GM12878 (cell line): ENCODE measurements at regions not wholly inside any gene's neighbourhood (a gene's known extent, or its start where the extent isn't known, plus 50 kb on each side); places are given as distances from the start of the nearest gene placed in this dataset.

Source experiments
- ATAC-seq: fragments of 200-7000 bp; cut with Tn5 transposase; 3 replicates; pipeline ENCODE4 v1.9.1; 2020; ENCODE audit warnings: mild to moderate bottlenecking, moderate library complexity
- BruUV-seq: library from RNA; stranded (reverse); fragments of 400-500 nt; replicated peaks from 2 replicates; lab custom pipeline; 2021; lab: Mats Ljungman, UMichigan
- CTCF ChIA-PET: fragments of 300-600 bp; sonication (Branson Sonifier 250); formaldehyde crosslinking; extraction: SDS; loops from one replicate; lab custom pipeline; 2021; ENCODE audit warnings: inconsistent platforms; lab: Yijun Ruan, JAX
- POLR2A ChIA-PET: fragments of 350-600 bp; formaldehyde crosslinking; extraction: SDS; loops from one replicate; lab custom pipeline; 2021; ENCODE audit warnings: inconsistent platforms; lab: Charles Lee
- RAD21 ChIA-PET: fragments of 300-600 bp; sonication (Branson Sonifier 250); formaldehyde crosslinking; loops from one replicate; lab custom pipeline; 2023; ENCODE audit warnings: antibody characterized with exemption; ENCODE audit not compliant: unreplicated experiment; lab: Charles Lee
- SMC1A ChIA-PET: fragments of 300-600 bp; sonication (Branson Sonifier 250); formaldehyde crosslinking; loops from one replicate; lab custom pipeline; 2023; ENCODE audit not compliant: unreplicated experiment, uncharacterized antibody; lab: Charles Lee
- DNase-seq: peaks from one replicate; pipeline ENCODE4 v3.0.0-alpha.2; 2011; ENCODE audit warnings: low read depth, low spot score
- FAIRE-seq: peaks from 3 replicates; lab custom pipeline; 2011; peaks lifted over from hg19 to GRCh38; lab: Jason Lieb, UNC
- H2AFZ ChIP-seq: 2 replicates; pipeline ENCODE4 v1.6.0; 2011; ENCODE audit warnings: low read depth, low read length, control low read depth; ENCODE audit not compliant: control insufficient read depth
- H3K27ac ChIP-seq: 2 replicates; pipeline ENCODE4 v1.5.1; 2011; ENCODE audit warnings: control low read depth; ENCODE audit not compliant: control insufficient read depth, insufficient read depth
- H3K27me3 ChIP-seq, 2 experiments: replicated peaks in 1 of 2; 2 replicates each; pipeline versions ENCODE4 v1.6.0 to v1.6.1; 2011; ENCODE audit warnings: low read length in 1 of 2; ENCODE audit not compliant: control insufficient read depth in 2 of 2, insufficient read depth in 2 of 2
- H3K36me3 ChIP-seq, 2 experiments: 2 replicates each; pipeline ENCODE4 v1.5.1; 2011; ENCODE audit warnings: low read length in 1 of 2; ENCODE audit not compliant: control insufficient read depth in 2 of 2, insufficient read depth in 2 of 2
- H3K4me1 ChIP-seq: 2 replicates; pipeline ENCODE4 v1.6.1; 2011; ENCODE audit warnings: mild to moderate bottlenecking, low read length, moderate library complexity, mixed read lengths; ENCODE audit not compliant: control insufficient read depth, insufficient read depth
- H3K4me2 ChIP-seq: 2 replicates; pipeline ENCODE4 v1.6.0; 2011; ENCODE audit warnings: control low read depth; ENCODE audit not compliant: control insufficient read depth, insufficient read depth
- H3K4me3 ChIP-seq: fragments of 200-600 bp; sonication (generic); 2 replicates; pipeline ENCODE4 v1.5.1; 2016
- H3K79me2 ChIP-seq: 2 replicates; pipeline ENCODE4 v1.6.0; 2011; ENCODE audit warnings: low read length; ENCODE audit not compliant: control insufficient read depth, insufficient read depth
- H3K9ac ChIP-seq: 2 replicates; pipeline ENCODE4 v1.8.0; 2011; ENCODE audit warnings: low read length, control low read depth, mixed read lengths; ENCODE audit not compliant: control insufficient read depth, insufficient read depth
- H3K9me3 ChIP-seq: replicated peaks from 3 replicates; pipeline ENCODE4 v1.5.1; 2011; ENCODE audit warnings: mild to moderate bottlenecking, low read length; ENCODE audit not compliant: control insufficient read depth, insufficient read depth
- H4K20me1 ChIP-seq: 2 replicates; pipeline ENCODE4 v1.6.0; 2011; ENCODE audit not compliant: control insufficient read depth, insufficient read depth
- ATF3 ChIP-seq: IDR thresholded peaks from 2 replicates; pipeline ENCODE4 v1.6.1; 2011; ENCODE audit warnings: low read depth, mild to moderate bottlenecking, low read length, moderate library complexity, borderline replicate concordance; ENCODE audit errors: extremely low read depth
- EGR1 ChIP-seq, 2 experiments: IDR thresholded peaks; 1 replicate in 1 of 2; 2 replicates in 1 of 2; pipeline ENCODE4 v1.6.1; 2011 to 2012; ENCODE audit warnings: low read depth in 2 of 2, low read length in 2 of 2, borderline replicate concordance in 1 of 2, mild to moderate bottlenecking in 1 of 2, moderate library complexity in 1 of 2
- ELK1 ChIP-seq: IDR thresholded peaks from 2 replicates; pipeline ENCODE4 v1.6.1; 2012; ENCODE audit warnings: low read depth, low read length, improper control_type of control experiment
- FOS ChIP-seq: IDR thresholded peaks from 3 replicates; pipeline ENCODE4 v1.6.1; 2011; ENCODE audit warnings: borderline replicate concordance; ENCODE audit not compliant: insufficient read length; ENCODE audit errors: extremely low read depth
- HCFC1 ChIP-seq: fragments of 150-350 bp; IDR thresholded peaks from 2 replicates; pipeline ENCODE4 v1.6.1; 2014; ENCODE audit warnings: low read length
- IKZF1 ChIP-seq: fragments of 450-650 bp; conservative IDR thresholded peaks from 2 replicates; pipeline ENCODE4 v1.6.1; 2017; ENCODE audit warnings: antibody characterized with exemption, mild to moderate bottlenecking
- NR2C1 ChIP-seq: fragments of 450-650 bp; IDR thresholded peaks from 2 replicates; pipeline ENCODE4 v1.6.1; 2017; ENCODE audit warnings: antibody characterized with exemption, mild to moderate bottlenecking, moderate library complexity
- NRF1 ChIP-seq: conservative IDR thresholded peaks from 2 replicates; pipeline ENCODE4 v1.6.1; 2011; ENCODE audit warnings: mild to moderate bottlenecking, low read depth, low read length, improper control_type of control experiment
- SMC3 ChIP-seq: IDR thresholded peaks from 2 replicates; pipeline ENCODE4 v1.6.1; 2011; ENCODE audit warnings: low read length, improper control_type of control experiment, borderline replicate concordance
- TARDBP ChIP-seq: IDR thresholded peaks from 2 replicates; pipeline ENCODE4 v1.6.1; 2016; ENCODE audit warnings: borderline replicate concordance
- ZBTB4 ChIP-seq: fragments of 450-650 bp; formaldehyde crosslinking; IDR thresholded peaks from 2 replicates; pipeline ENCODE4 v1.4.0; 2022; ENCODE audit warnings: mild to moderate bottlenecking, moderate library complexity
- ZNF207 ChIP-seq: fragments of 450-650 bp; IDR thresholded peaks from 2 replicates; pipeline ENCODE4 v1.6.1; 2014; ENCODE audit warnings: antibody characterized with exemption, mild to moderate bottlenecking, borderline replicate concordance
- WGBS: methylation state at CpG from one replicate; pipeline ENCODE4 v1.1.6; 2016; ENCODE audit warnings: low lambda C conversion rate; ENCODE audit not compliant: insufficient replicate concordance, insufficient coverage; ENCODE audit errors: missing lambda C conversion rate; 5-methylcytosine and 5-hydroxymethylcytosine counted together
- in situ Hi-C: fragments of 300-500 bp; cut with MboI; formaldehyde crosslinking; loops from 9 replicates; pipeline ENCODE4 v1.14.3; 2018; ENCODE audit warnings: mixed read lengths
- intact Hi-C: fragments of 100-400 bp; cut with micrococcal nuclease; formaldehyde crosslinking; loops from one replicate; pipeline ENCODE4 v1.14.2; 2022; ENCODE audit not compliant: unreplicated experiment

- H3K79me2 ChIP-seq = no peaks in the 10 kb centered on the region
- ChIA-PET POLR2A (no interaction called here), SMC1A (interaction anchor here (0.7 to 1.0 kb wide), 2 partner anchors 26 to 160 kb away, joined by 3 read pairs; no protein-coding TSS in a partner anchor), RAD21 (no interaction called here), CTCF (interaction anchor here (0.6 to 0.9 kb wide), 3 partner anchors 35 to 168 kb away, joined by 3 read pairs; no protein-coding TSS in a partner anchor)
- DNase-seq (no peak), ATAC-seq (no peak), FAIRE-seq (no peak)
- H3K9me3 ChIP-seq = no peaks in the 10 kb centered on the region; the same call in 2 of the 3 replicates
- H3K27ac ChIP-seq = no peak overlapping the region
- intact Hi-C loops = no loop called here
- no TSS peak for BruUV-seq
- WGBS = 66% methylated on average over 2 of the region's 2 CpGs
- no peak overlapping the region for H3K4me2 ChIP-seq
- no peak overlapping the region for H2AFZ ChIP-seq
- no peaks in the 10 kb centered on the region for H3K36me3 ChIP-seq
- H3K27me3 ChIP-seq = no peaks in the 10 kb centered on the region
- in situ Hi-C loops = no loop called here
- H3K9ac ChIP-seq = no peak overlapping the region
- no peaks in the 10 kb centered on the region for H3K4me1 ChIP-seq
- no peak for TF ChIP-seq SMC3
- no peak overlapping the region for H3K4me3 ChIP-seq
- H4K20me1 ChIP-seq = no peaks in the 10 kb centered on the region
Measured at GRCh38 chr2:186113284-186113683, 372.8 kb upstream of the ZC3H15 start.

GRCh38 chr2:186125156-186125555, 360.9 kb upstream of the ZC3H15 start:
- Histone ChIP-seq H2AFZ (no peak overlapping the region), H3K9me3 (no peaks in the 10 kb centered on the region), H3K4me3 (no peak overlapping the region), H3K79me2 (no peaks in the 10 kb centered on the region), H4K20me1 (no peaks in the 10 kb centered on the region), H3K9ac (no peak overlapping the region), H3K27me3 (no peaks in the 10 kb centered on the region), H3K4me2 (no peak overlapping the region), H3K4me1 (no peaks in the 10 kb centered on the region), H3K36me3 (no peaks in the 10 kb centered on the region), H3K27ac (no peak overlapping the region)
- ChIA-PET SMC1A (no interaction called here), POLR2A (interaction anchor here (0.6 kb wide), 2 partner anchors 301 to 1259 kb away, joined by 3 read pairs; no protein-coding TSS in a partner anchor), RAD21 (no interaction called here), CTCF (no interaction called here)
- no TSS peak for BruUV-seq
- in situ Hi-C loops (no loop called here), intact Hi-C loops (no loop called here)
- no peak for DNase-seq
- no peak for ATAC-seq
- FAIRE-seq = no peak
- TF ChIP-seq IKZF1 = no peak
- no peak for TF ChIP-seq NR2C1
- TF ChIP-seq NRF1 = no peak
- TF ChIP-seq ZNF207 = no peak
- TF ChIP-seq HCFC1 = no peak
- no peak for TF ChIP-seq ATF3
- no peak for TF ChIP-seq EGR1 (IDR thresholded peaks at IDR 0.05; ENCODE audit: borderline replicate concordance in 1 of 2, low read depth in 2 of 2, low read length in 2 of 2)
- TF ChIP-seq TARDBP = no peak
- no peak for TF ChIP-seq ELK1
- no peak for TF ChIP-seq FOS
- TF ChIP-seq ZBTB4 (CRISPR knock-in tag) = no peak
